ENCODE measurements at regions not wholly inside any gene's neighbourhood (a gene's known extent, or its start where the extent isn't known, plus 50 kb on each side); places are given as distances from the start of the nearest gene placed in this dataset.
A peak's percentile ranks its signal among the peaks of the same experiment; 100 is the strongest.

DNA sequence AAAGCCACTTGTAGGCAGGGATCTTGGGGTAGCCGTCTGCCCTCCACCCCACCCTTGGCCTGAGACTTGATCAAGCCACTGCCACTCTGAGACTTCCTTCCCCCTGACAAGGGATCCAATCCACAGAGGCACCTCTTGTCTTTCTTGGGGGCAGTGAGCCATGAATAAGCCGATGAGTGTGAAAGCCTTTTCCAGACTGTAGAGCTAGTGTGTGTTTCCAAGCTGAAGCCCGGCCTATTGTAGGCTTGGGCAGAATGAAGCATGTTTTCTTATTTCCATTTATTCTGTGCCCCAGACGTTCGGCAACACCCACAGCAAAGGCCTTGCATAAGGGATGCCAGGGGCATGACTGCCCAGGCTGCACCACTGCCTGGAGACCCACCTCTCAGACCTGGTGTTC is 991.6 kb downstream of the BCL11B start:
- no peak for DNase-seq

DNA sequence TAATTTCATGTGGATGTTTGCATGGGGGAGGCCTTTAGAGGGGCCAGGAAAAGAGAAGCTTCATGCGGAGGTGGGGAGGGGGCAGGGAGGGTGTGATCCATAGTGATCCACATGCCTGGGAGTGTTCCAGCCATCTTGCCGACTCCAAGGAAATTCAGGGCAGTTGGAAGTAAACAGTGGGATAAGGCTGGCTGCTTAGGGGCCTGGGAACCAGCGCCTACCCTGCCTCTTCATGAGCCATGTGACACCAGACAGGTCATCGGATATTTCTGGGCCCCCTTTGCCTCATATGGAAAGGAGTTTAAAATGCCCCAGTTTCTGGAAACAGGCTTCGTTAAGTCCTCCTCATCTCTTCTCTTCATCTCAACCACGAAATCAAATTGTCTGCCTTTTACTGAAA is 983.2 kb downstream of the BCL11B start:
- DNase-seq = no peak

DNA sequence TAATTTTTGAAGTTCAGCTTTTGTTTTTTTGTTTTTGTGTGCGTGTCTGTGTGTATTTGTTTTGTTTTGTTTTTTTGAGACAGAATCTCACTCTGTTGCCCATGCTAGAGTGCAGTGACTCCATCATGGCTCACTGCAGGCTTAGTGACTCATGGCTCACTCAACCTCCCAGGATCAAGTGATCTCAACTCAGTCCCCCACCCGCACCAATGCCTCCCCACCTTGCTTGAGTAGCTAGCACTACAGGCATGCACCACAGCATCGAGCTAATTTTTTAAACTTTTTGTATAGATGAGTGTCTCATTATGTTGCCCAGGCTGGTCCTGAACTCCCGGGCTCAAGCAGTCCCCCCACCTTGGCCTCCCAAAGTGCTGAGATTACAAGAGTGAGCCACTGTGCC is 981.4 kb downstream of the BCL11B start:
- peak; percentile 27 for DNase-seq

DNA sequence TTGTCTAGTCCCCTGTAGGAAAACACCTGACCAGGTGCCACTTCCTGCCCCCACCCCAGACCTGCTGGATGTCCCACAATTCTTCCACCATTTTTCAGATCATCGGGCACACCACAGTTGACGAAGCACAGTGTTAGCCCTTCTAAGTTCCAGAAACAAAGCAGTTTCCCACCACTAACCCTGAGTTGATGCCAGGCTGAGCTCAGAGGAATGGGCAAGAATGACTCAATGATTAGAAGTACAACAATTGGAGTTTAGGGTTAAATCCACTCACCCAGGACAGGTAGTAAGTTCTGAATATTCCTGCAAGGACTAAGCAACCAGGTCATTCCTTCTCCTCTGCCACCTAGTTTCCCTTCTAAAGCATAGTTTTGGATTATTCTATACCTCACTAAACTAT is 979.8 kb downstream of the BCL11B start:
- no peak for DNase-seq

DNA sequence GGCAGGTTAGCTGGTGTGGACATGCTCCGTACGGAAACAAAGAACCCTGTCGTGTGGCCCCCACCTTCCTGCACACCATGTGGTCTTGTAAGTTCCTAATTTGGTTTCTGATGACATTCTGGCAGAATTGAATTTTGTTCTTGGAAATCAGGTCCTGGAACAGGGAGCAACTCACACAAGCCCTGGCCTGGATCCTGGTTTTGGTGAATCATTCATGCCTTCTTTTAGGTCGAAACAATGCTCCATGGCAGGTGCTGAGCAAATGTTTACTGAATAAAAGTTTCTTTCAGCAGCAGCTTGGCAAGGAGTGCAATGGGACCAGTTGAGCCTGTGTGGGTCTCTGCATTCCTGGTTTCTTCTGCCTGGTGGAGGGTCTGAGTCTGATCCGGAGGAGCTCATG is 978.4 kb downstream of the BCL11B start:
- DNase-seq = no peak

DNA sequence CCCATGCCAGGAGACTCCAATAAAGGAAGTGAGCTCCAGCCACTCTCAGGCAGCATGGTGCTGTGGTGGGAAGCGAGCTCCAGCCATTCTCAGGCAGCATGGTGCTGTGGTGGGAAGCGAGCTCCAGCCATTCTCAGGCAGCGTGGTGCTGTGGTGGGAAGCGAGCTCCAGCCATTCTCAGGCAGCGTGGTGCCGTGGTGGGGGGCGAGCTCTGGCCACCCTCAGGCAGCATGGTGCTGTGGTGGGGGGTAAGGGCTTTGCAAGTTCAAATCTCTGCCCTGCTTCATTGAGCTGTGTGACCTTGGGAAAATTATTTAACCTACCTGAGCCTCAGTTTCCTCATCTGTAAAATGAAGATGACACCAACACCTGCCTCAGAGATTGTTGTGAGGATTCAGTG is 975.1 kb downstream of the BCL11B start:
- no peak for DNase-seq

DNA sequence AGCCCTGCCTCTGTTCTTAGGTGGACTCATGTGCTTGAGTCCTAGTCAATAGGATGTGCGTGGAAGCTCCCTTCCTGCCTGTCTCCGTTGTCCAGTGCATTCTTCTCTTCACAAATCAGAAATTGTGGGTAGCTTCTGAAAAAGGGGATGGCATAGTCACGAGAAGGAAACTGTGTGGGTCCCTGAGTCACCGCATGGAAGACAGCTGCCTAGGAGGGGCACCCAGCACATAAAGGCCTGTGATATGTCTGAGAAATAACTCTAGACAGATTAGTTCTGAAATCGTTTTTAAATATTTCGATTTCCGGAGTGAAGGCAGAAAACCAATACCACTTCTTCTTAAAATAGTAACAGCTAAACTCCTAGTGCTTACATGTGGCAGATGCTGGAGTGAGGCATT is 974.4 kb downstream of the BCL11B start:
- DNase-seq = no peak

DNA sequence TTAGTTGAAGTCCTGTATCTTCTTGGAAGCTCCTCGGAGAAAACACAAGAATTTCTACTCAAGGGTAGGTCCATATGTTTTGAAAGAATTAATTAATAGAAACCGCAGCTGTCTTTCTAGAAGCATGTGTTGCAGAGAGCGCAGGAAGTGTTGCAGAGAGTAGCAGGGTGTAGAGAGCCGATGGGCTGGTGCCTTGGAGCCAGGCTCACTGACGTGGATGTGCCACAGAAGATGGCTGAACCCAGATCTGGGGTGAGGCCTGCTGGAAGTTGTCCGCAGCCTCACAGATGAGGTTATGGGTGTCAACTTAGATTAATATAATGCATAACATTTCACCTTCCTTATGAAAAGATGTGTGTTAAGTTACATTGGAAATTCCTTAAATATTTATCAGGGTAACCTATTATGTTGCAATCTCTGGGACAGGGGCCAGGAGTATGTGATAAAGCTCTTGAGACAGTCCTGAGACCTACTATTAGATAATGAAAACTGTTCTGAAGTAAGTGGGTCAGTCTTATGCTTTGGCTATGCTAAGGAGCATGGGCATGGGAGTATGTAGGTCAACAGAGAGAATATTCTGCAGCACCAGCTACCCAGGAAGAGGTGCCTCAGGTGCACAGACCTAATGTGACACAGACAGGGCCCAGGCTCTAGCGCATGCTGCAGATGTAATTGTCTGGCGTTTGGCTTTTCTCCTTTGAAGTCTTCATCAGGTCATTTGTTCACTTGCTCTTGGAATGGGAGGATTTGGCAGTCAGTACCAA is 973.3 kb downstream of the BCL11B start:
- DNase-seq = no peak

DNA sequence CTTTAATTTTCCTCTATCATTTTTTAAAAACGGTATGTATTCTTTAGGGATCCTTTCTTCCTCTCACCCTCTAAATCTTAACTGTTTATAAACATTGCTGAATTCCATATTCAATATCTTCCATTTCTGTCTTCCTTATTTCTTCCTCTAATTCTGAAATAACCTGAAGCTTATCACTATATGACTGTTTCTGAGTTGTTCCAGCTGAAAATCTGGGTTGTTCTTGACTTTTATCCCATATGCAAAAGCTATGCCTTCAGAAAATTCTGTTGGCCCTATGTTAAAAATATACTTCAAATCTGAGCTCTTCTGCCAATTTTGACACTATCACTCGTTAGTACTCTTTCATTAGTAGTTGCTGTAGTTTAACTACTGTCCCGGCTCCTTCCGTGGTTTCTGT is 970.3 kb downstream of the BCL11B start:
- no peak for DNase-seq

DNA sequence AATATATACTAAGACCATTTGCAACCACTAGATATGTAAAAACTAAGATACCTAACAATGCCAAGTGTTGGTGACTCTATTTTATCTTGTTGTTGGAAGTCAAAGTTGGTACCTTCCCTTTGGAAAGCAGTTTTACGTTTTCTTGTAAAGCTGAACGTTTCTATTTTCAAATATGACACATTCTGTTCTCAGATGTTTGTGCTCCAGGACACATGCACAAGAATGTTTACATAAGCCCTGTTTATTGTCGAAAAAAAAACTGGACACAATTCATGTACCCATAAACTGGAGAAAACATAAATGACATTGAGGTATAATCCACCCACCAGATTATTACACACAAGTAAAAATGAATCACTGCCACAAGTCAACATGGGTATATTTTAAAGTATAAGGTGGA is 967.4 kb downstream of the BCL11B start:
- DNase-seq = no peak

DNA sequence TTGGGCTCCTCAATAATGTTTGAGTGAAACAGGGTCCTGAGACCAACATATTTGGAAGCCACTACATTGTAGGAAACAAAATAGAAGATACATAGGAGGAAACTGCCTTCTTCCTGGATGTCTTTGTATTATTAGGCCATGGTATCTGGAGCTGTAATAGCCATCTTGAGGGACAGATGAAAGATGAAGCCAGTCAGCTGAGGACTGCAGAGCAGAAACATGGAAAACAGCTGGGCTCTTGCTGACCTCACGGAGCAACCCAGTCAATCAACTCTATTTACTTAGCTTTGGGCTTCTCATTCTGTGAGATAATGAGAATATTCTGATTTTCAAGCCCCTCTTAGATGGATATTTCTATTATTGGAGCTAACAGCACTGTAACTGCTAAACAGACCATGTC is 962.4 kb downstream of the BCL11B start:
- no peak for DNase-seq

DNA sequence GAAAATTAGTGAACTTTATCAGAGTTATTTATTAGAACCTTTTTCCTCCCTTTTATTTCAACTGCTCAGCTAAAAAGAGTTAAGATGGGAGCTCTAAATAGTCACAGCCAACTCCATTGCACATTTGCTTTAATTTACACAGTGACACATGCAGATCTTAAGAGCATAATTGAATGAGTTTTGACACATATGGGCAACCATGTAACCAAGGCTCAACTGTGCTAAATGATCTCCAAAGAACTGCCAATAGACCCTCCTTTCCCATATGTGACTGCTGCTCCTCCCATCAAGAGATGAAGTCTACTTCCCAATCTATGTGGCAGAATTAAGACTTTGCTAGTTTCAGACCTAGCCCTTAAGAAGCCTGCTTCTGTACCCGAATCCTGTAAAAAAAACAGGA is 960.0 kb downstream of the BCL11B start:
- DNase-seq = no peak

DNA sequence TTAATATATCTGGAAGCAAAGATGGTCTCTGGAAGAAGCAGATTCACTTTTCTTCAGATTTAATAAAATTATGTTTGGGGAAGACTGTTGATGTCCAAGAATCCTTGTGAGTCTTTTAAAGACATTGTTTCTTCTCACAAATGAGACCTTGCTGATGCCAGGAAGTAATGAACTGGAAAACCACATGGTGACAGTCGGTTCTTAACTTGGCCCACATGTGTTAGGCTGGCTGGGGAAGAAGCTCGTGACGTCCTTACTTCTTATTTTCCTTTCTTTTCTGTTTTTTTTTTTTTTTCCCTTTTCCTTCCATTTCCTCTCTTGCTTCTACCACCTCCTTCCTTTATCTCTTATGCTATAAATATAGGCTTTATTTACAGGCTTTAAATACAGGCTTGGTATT is 950.2 kb downstream of the BCL11B start:
- no peak for DNase-seq

DNA sequence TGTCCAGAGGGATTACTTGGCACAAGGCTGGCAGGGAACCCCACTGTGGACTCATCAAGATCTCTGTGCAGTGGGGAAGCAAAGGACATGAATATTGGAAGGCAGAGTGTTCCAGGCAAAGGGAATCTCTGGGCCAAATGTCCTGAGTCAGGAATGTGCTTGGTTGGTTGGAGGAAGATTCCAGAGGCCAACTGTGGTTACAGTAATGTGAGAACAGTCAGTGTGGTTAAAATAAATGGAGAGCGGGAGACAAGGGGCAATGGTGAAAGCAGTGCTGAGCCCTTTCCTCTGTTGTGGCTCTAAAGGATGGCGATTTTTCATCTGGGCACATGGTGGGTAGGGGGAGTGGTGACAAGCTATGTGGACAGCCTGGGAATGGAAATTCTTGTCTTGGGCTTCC is 948.2 kb downstream of the BCL11B start:
- DNase-seq = no peak

DNA sequence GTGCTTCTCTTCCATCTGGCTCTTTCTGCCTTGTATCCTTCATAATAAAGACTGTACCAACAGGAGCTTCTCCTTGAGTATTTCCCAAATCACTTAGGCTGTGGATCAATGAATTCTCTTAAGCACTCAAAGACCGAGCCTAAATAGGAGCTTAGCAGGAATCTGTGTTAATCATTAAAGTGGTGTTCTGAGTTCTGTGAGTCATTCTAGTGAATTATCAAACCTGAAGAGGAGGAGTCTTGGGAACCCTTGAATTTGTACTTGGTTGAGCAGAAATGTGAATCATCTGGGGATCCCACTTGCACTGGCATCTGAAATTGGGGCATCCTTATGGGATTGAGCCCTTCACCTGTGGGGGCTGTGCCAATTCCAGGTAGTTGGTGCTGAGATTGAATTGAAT is 946.2 kb downstream of the BCL11B start:
- DNase-seq = no peak

DNA sequence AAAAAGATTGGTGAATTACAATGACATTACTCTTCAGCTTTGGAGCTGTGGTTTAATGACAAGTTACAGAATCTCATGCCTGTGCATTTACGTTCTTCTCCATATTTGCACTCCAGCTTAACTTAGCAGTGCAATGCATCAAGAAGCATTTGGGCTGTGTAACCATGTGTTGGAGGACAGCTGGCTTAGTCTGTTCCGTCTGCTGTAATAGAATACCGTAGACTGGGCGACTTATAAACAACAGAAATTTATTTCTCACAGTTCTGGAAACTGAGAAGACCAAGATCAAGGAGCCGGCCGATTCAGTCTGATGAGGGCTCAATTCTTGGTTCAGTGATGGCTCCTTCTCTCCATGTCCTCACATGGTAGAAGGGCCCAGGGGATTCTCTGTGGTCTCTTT is 943.5 kb downstream of the BCL11B start:
- DNase-seq = no peak

DNA sequence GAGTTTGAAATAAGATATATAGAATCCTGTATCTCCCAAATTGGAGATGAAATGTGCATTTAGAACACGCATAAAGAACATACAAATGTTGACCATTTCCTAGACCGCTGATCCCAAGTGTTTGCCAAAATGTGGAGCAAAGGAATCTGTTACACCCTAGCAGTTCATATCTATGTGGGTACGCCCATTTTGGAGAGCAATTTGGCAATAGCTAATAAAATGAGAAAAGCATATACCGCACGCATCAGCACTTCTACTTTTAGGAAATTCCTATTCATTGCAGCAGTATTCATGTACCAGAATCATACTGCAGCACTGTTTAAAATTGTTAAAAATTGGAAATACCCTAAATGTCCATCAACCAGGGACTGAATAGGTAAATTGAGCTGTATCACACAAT is 937.8 kb downstream of the BCL11B start:
- DNase-seq = no peak

DNA sequence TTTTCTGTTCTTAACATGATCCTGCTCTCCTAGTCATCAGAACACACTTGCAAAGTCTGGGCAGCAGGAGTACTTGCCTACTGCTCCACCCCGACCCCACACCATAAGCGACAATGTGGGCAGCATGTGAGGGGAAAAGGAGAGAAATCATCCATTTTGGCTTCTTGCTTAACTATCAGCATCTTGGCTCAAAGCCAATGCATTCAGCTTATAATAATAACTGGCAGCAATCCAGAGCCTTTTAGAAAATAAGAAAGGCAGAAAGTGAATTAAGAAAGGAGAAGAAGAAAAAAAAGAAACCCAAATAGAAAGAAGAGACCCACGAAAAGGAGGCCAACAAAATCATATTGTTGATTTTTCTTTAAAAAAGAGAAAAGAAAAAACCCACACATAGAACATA is 930.8 kb downstream of the BCL11B start:
- no peak for DNase-seq

DNA sequence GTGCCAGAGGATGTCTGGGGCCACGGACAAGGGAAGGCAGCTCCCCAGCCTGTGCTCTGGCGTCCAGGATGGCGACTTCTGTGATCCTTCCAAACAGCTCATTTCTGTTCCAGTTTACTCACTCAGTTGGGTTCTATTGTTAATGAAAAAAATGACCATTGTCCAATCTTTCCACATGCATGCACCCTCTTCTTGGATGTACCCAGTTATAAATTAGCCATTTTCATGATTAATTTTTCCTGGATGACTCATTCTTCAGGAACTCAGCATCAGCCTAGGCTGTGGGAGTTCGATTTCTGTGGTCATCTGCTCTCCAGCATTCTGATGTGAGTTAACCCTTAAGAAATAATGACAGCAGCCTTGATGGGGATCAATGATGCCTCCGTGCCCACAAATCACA is 926.8 kb downstream of the BCL11B start:
- no peak for DNase-seq

DNA sequence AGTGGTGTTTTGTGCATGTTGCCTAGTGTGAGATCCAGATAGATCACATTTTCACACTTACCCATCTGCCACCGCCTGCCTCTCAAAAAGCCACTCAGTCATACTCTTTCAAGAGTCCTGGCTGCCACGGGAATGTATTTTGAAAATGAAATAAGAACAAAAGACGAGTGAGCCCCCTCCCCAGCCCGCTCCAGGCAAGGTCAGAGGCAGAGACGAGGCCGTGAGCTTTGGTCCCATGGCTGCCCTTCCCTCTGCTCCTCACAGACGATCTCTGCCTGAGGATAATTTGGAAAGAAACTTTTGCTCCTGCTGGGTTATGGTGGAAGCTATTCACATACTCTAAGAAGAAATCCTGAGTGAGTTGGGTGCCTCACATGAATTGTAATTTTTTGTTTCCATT is 924.3 kb downstream of the BCL11B start:
- DNase-seq = no peak

DNA sequence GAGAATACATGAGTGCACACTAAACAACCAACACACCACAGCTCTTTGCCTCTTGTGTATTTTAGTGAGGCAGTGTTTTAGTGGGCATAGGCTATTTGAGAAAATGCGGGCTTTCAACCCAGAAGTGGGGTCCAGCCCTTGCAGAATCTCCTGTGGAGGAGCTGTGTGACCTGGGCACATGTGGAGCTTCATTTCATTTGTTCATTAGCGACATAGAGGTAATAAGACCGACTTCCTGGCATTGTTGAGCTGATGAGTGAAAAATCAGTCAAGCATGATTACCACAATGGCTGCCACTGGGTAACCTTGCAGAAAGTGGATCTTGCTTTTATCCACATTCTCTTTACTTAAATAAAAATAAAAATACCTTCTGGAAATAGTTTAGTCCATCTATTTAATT is 923.5 kb downstream of the BCL11B start:
- no peak for DNase-seq

DNA sequence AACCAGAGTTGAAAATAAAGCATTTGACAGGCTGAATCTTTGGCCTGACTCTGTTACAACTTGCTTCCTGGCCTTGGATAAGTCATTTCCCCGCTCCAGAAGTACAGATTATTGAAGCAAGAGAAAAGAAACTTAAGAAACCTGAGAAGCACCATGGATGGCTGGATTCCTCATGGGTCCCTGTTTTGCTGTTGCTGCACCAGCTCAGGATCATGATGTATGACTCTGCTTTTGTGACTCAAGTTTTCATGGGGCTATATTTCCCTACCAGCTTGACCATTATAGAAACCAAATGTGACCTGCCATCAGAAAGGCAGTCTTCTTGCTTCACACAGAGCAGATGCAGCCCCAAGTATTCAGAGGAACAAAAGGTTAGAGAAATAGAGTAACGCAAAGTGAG is 921.8 kb downstream of the BCL11B start:
- DNase-seq = no peak

DNA sequence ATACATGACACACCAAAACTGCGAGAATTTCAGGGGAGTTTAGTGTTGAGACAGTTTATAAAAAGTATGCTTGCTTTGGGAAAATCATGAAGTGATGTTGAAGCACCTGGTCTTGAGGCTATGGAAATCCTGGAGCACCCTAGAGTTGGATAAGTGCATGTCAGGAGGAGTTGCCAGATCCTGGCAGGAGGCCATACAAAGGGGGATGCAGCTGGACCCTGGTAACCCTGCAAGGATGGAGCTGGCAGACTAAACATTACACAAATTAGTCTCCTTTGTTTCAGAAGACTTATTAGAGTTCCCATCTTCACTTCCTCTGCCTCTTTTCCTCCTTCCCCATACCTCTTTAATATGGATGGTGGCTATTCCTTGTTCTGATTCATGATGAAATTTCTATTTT is 907.0 kb downstream of the BCL11B start:
- DNase-seq = no peak

DNA sequence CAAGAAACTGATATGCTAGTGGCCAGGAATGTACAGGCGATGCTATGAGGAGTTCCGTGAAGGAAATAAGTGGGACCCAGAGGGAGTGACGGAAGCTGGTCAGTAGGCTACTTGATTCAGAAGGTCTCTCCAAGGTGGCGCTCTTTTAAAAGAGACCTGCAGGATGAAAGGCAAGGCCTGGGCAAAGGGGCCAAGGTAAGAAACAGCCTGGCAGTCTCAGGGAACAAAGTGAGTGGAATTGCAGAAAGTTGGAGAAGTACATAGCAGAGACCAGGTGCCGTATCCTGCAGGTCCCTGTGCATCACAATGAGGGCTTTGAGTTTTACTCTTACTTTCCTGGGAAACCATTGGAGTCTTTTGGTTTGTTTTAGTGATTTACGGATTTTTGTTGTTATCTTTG is 905.6 kb downstream of the BCL11B start:
- no peak for DNase-seq

DNA sequence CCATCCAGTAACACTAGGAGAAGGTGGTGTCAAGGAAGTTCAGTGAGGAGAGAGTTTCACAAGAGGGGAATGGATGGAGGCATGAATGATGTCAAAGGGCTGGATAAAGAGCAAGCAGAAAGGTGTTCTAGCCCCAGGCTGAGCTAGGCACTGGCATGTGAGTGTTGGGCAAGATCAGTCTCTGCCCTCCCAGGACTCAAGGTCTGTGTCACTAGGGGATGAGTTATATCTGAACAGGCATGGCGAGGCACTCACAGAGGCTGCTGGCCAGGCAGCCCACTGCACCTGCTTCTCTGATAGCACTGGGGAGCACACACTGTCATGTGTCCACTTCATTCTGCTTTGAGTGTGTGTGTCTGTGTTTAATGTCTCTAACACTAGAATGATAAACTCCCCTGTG is 903.8 kb downstream of the BCL11B start:
- DNase-seq = no peak

DNA sequence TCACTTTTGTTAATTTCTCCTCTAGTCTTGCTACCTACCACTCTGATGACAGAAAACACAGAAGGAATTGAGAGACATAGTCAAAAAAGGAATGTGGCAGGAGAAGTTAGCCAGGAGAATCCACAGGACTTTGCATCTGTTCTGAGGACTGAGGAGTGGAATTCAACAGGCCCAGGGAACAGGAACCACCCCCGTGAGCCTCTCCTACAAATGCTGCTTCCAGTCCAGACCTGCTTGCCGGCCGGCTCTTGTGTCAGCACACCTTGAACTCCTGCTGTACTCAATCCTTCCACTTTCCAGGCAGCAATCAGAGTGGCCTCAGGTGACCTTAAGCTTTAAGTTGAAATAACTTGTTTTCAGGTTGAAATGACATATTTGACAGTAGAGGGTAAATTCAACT is 903.1 kb downstream of the BCL11B start:
- no peak for DNase-seq

Data from stimulated activated CD4-positive, alpha-beta T cell treated with anti-CD3 and anti-CD28 coated beads, Interleukin-4, amount 100 ng/mL, for 24 hours (primary cell).